HCT116 (cell line): ENCODE measurements at regions not wholly inside any gene's neighbourhood (a gene's known extent, or its start where the extent isn't known, plus 50 kb on each side); places are given as distances from the start of the nearest gene placed in this dataset.

Source experiments
- ATAC-seq: fragments of 200-7000 bp; cut with Tn5 transposase; 2 replicates; pipeline ENCODE4 v1.9.1; 2020; ENCODE audit warnings: mild to moderate bottlenecking, moderate library complexity
- BruUV-seq: library from RNA; stranded (reverse); fragments of 400-500 nt; replicated peaks from 2 replicates; lab custom pipeline; 2021; lab: Mats Ljungman, UMichigan
- CTCF ChIA-PET: fragments of 300-600 bp; sonication (Branson Sonifier 250); formaldehyde crosslinking; loops from one replicate; lab custom pipeline; 2021; ENCODE audit warnings: antibody characterized with exemption; lab: Charles Lee
- POLR2A ChIA-PET: fragments of 300-600, 350-600 bp; sonication (Branson Sonifier 250); formaldehyde crosslinking; loops from one replicate; lab custom pipeline; 2021; ENCODE audit warnings: antibody characterized with exemption; lab: Charles Lee
- RAD21 ChIA-PET, 2 experiments: fragments of 300-600 bp; sonication (Branson Sonifier 250); formaldehyde crosslinking; loops; one replicate each; lab custom pipeline; 2023; ENCODE audit warnings: low total read pairs in 2 of 2; ENCODE audit not compliant: uncharacterized antibody in 2 of 2, unreplicated experiment in 2 of 2, low non-redundant PET in 1 of 2; lab: Charles Lee
- DNase-seq: peaks from one replicate; pipeline ENCODE4 v3.0.0-alpha.2; 2010; ENCODE audit warnings: low read depth, low spot score
- H2AFZ ChIP-seq: fragments of 200-600 bp; shearing (Covaris generic), sonication (generic); 2 replicates; pipeline ENCODE4 v1.6.1; 2017; ENCODE audit warnings: low read depth, mixed run types, mixed read lengths, antibody characterized with exemption, low read length; ENCODE audit not compliant: poor library complexity, severe bottlenecking
- H3K27ac ChIP-seq: 2 replicates; pipeline ENCODE4 v1.5.1; 2012; ENCODE audit warnings: low read depth, low read length
- H3K27me3 ChIP-seq: fragments of 200-600 bp; sonication (generic); 2 replicates; pipeline ENCODE4 v1.6.1; 2016; ENCODE audit warnings: mixed run types, low read length, mixed read lengths; ENCODE audit not compliant: insufficient read depth
- H3K36me3 ChIP-seq, 2 experiments: fragments of 200-500 bp in 1 of 2; fragments of 200-600 bp in 1 of 2; sonication (Bioruptor generic) in 1 of 2; sonication (generic) in 1 of 2; 2 replicates each; pipeline versions ENCODE4 v1.5.1 to v1.6.1; 2014 to 2016; ENCODE audit warnings: low read length in 2 of 2, inconsistent platforms in 1 of 2, mixed read lengths in 1 of 2, mixed run types in 1 of 2; ENCODE audit not compliant: insufficient read depth in 2 of 2, control insufficient read depth in 1 of 2
- H3K4me1 ChIP-seq, 2 experiments: fragments of 200-600 bp in 1 of 2; sonication (generic) in 1 of 2; 2 replicates each; pipeline versions ENCODE4 v1.5.1 to v1.6.1; 2012 to 2017; ENCODE audit warnings: low read length in 2 of 2, inconsistent platforms in 1 of 2, mild to moderate bottlenecking in 1 of 2, mixed read lengths in 1 of 2, mixed run types in 1 of 2, moderate library complexity in 1 of 2; ENCODE audit not compliant: insufficient read depth in 2 of 2, control insufficient read depth in 1 of 2
- H3K4me2 ChIP-seq: fragments of 200-600 bp; sonication (generic); 2 replicates; pipeline ENCODE4 v1.6.1; 2017; ENCODE audit warnings: mixed run types, low read length, mixed read lengths
- H3K4me3 ChIP-seq, 2 experiments: fragments of 200-600 bp in 1 of 2; sonication (generic) in 1 of 2; replicated peaks in 1 of 2; 2 replicates each; pipeline ENCODE4 v1.5.1; 2011 to 2016; ENCODE audit warnings: low read length in 2 of 2, control low read depth in 1 of 2, low read depth in 1 of 2, mild to moderate bottlenecking in 1 of 2, mixed read lengths in 1 of 2, mixed run types in 1 of 2
- H3K79me2 ChIP-seq: fragments of 200-600 bp; sonication (generic); 2 replicates; pipeline ENCODE4 v1.6.1; 2017; ENCODE audit warnings: mild to moderate bottlenecking, mixed run types, low read length, moderate library complexity, mixed read lengths; ENCODE audit not compliant: insufficient read depth
- H3K9ac ChIP-seq: fragments of 200-600 bp; sonication (generic); 2 replicates; pipeline ENCODE4 v1.6.1; 2016; ENCODE audit warnings: low read length, mixed read lengths
- H3K9me2 ChIP-seq: fragments of 200-600 bp; sonication (generic), shearing (Covaris generic); 2 replicates; pipeline ENCODE4 v1.6.1; 2017; ENCODE audit warnings: mixed run types, mild to moderate bottlenecking, moderate library complexity; ENCODE audit not compliant: insufficient read depth
- H3K9me3 ChIP-seq, 2 experiments: fragments of 200-500 bp in 1 of 2; fragments of 200-600 bp in 1 of 2; sonication (Bioruptor generic) in 1 of 2; sonication (generic) in 1 of 2; 2 replicates each; pipeline ENCODE4 v1.6.1; 2014 to 2017; ENCODE audit warnings: low read length in 2 of 2, mixed read lengths in 2 of 2, inconsistent platforms in 1 of 2, low read depth in 1 of 2, mild to moderate bottlenecking in 1 of 2, mixed run types in 1 of 2, moderate library complexity in 1 of 2; ENCODE audit not compliant: control insufficient read depth in 1 of 2, insufficient read depth in 1 of 2
- H4K20me1 ChIP-seq: fragments of 200-600 bp; sonication (generic), shearing (Covaris generic); 2 replicates; pipeline ENCODE4 v1.6.1; 2017; ENCODE audit warnings: mixed run types, mild to moderate bottlenecking, moderate library complexity; ENCODE audit not compliant: insufficient read depth
- CBX3 ChIP-seq: IDR thresholded peaks from 2 replicates; pipeline ENCODE4 v1.6.1; 2012; ENCODE audit warnings: low read depth
- CEBPB ChIP-seq: IDR thresholded peaks from 2 replicates; pipeline ENCODE4 v1.6.1; 2012; ENCODE audit warnings: low read depth
- EGR1 ChIP-seq: IDR thresholded peaks from 2 replicates; pipeline ENCODE4 v1.6.1; 2012; ENCODE audit warnings: low read depth
- ELF1 ChIP-seq: IDR thresholded peaks from 2 replicates; pipeline ENCODE4 v1.6.1; 2012; ENCODE audit warnings: low read depth, borderline replicate concordance
- EZH2 ChIP-seq: fragments of 200-600 bp; sonication (generic); IDR thresholded peaks from 2 replicates; pipeline ENCODE4 v1.6.1; 2017; ENCODE audit warnings: antibody characterized with exemption, mixed run types
- EZH2phosphoT487 ChIP-seq: fragments of 200-600 bp; IDR thresholded peaks from 2 replicates; pipeline ENCODE4 v1.6.1; 2018; ENCODE audit warnings: antibody characterized with exemption, borderline replicate concordance
- FOSL1 ChIP-seq: IDR thresholded peaks from 2 replicates; pipeline ENCODE4 v1.6.1; 2012; ENCODE audit warnings: low read depth
- JUND ChIP-seq: IDR thresholded peaks from 2 replicates; pipeline ENCODE4 v1.6.1; 2012
- POLR2A ChIP-seq: IDR thresholded peaks from 2 replicates; pipeline ENCODE4 v1.7.0; 2011; ENCODE audit warnings: borderline replicate concordance; ENCODE audit not compliant: insufficient read depth, insufficient read length; ENCODE audit errors: extremely low read depth
- POLR2AphosphoS5 ChIP-seq: IDR thresholded peaks from 2 replicates; pipeline ENCODE4 v1.6.1; 2011; ENCODE audit warnings: mild to moderate bottlenecking, low read depth, low read length, moderate library complexity
- RAD21 ChIP-seq: IDR thresholded peaks from 2 replicates; pipeline ENCODE4 v1.6.1; 2012; ENCODE audit warnings: low read depth, mild to moderate bottlenecking
- SIN3A ChIP-seq: IDR thresholded peaks from 2 replicates; pipeline ENCODE4 v1.6.1; 2012; ENCODE audit warnings: low read depth
- SP1 ChIP-seq: IDR thresholded peaks from 2 replicates; pipeline ENCODE4 v1.6.1; 2012; ENCODE audit warnings: low read depth
- SRF ChIP-seq: IDR thresholded peaks from 2 replicates; pipeline ENCODE4 v1.6.1; 2012; ENCODE audit warnings: low read depth
- TCF7L2 ChIP-seq: IDR thresholded peaks from 2 replicates; pipeline ENCODE4 v1.7.0; 2011; ENCODE audit warnings: borderline replicate concordance, inconsistent platforms; ENCODE audit not compliant: insufficient read depth, insufficient read length; ENCODE audit errors: extremely low read depth
- YY1 ChIP-seq: IDR thresholded peaks from 2 replicates; pipeline ENCODE4 v1.6.1; 2011; ENCODE audit warnings: low read length, low read depth, moderate library complexity, mild to moderate bottlenecking; ENCODE audit not compliant: insufficient replicate concordance; ENCODE audit errors: extremely low read depth
- ZNF274 ChIP-seq: fragments of 200-500 bp; sonication (Bioruptor generic); IDR thresholded peaks from 2 replicates; pipeline ENCODE4 v1.6.1; 2014; ENCODE audit warnings: mild to moderate bottlenecking, low read depth, low read length, inconsistent platforms
- intact Hi-C: fragments of 100-400 bp; cut with micrococcal nuclease; formaldehyde crosslinking; loops from 2 replicates; pipeline ENCODE4 v1.10.0; 2022
- TF ChIP-seq, protein P1 (sequence below): IDR thresholded peaks from 2 replicates; pipeline ENCODE4 v1.6.1; 2012
- TF ChIP-seq, protein P2 (sequence below): IDR thresholded peaks from 2 replicates; pipeline ENCODE4 v1.6.1; 2012
- TF ChIP-seq, protein P3 (sequence below): IDR thresholded peaks from 2 replicates; pipeline ENCODE4 v1.6.1; 2011; ENCODE audit warnings: mild to moderate bottlenecking, low read length, moderate library complexity; ENCODE audit not compliant: insufficient replicate concordance; ENCODE audit errors: extremely low read depth

DNA sequence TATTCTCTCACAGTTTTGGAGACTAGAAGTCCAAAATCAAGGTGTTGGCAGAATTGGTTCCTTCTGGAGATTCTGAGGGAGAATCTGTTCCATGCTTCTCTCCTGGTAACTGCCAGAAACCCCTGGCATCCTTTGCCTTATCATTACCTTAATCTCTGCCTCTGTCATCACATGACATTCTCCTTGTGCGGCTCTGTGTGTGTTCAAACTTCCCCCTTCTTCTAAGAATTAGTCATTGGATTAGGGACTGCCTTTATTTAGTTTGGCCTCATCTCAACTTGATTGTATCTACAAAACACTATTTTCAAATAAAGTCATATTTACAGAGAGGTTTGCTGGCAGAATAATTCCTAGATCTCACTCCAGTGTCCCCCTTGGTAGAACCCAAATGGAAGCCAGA lies 68.9 kb downstream of the ZNF641 start:
- TF ChIP-seq TCF7L2 = no peak
- TF ChIP-seq, protein P1, sequence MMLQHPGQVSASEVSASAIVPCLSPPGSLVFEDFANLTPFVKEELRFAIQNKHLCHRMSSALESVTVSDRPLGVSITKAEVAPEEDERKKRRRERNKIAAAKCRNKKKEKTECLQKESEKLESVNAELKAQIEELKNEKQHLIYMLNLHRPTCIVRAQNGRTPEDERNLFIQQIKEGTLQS = no peak
- no peak for TF ChIP-seq CBX3
- no peak for TF ChIP-seq POLR2A
- no peak for TF ChIP-seq FOSL1
- TF ChIP-seq, protein P2, sequence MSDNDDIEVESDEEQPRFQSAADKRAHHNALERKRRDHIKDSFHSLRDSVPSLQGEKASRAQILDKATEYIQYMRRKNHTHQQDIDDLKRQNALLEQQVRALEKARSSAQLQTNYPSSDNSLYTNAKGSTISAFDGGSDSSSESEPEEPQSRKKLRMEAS = no peak
- no peak for TF ChIP-seq YY1
- TF ChIP-seq JUND = no peak
- TF ChIP-seq, protein P3, sequence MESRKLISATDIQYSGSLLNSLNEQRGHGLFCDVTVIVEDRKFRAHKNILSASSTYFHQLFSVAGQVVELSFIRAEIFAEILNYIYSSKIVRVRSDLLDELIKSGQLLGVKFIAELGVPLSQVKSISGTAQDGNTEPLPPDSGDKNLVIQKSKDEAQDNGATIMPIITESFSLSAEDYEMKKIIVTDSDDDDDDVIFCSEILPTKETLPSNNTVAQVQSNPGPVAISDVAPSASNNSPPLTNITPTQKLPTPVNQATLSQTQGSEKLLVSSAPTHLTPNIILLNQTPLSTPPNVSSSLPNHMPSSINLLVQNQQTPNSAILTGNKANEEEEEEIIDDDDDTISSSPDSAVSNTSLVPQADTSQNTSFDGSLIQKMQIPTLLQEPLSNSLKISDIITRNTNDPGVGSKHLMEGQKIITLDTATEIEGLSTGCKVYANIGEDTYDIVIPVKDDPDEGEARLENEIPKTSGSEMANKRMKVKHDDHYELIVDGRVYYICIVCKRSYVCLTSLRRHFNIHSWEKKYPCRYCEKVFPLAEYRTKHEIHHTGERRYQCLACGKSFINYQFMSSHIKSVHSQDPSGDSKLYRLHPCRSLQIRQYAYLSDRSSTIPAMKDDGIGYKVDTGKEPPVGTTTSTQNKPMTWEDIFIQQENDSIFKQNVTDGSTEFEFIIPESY = no peak
- no peak for TF ChIP-seq CEBPB
- no peak for TF ChIP-seq ELF1
- no peak for TF ChIP-seq SRF
- TF ChIP-seq EGR1 = no peak
- TF ChIP-seq SP1 = no peak
- TF ChIP-seq EZH2phosphoT487 = no peak
- TF ChIP-seq ZNF274 = no peak
- no peak for TF ChIP-seq RAD21
- no peak for TF ChIP-seq SIN3A
- no peak for TF ChIP-seq POLR2AphosphoS5
- no peak for TF ChIP-seq EZH2
- H3K9ac ChIP-seq = no peak overlapping the region
- no peak overlapping the region for H3K4me3 ChIP-seq
- ChIA-PET RAD21 (no interaction called here), CTCF (no interaction called here), POLR2A (no interaction called here)
- DNase-seq (no peak), ATAC-seq (no peak)
- no peaks in the 10 kb centered on the region for H4K20me1 ChIP-seq
- H3K4me2 ChIP-seq = no peak overlapping the region
- H3K79me2 ChIP-seq = no peaks in the 10 kb centered on the region
- no peaks in the 10 kb centered on the region for H3K36me3 ChIP-seq
- no peaks in the 10 kb centered on the region for H3K9me3 ChIP-seq
- no peak overlapping the region for H2AFZ ChIP-seq
- no peak overlapping the region for H3K27ac ChIP-seq
- H3K27me3 ChIP-seq = no peaks in the 10 kb centered on the region
- intact Hi-C loops = loop anchor here (10.0 kb wide), 1 partner anchor 173 kb away; no protein-coding TSS in a partner anchor
- no peaks in the 10 kb centered on the region for H3K4me1 ChIP-seq
- no peaks in the 10 kb centered on the region for H3K9me2 ChIP-seq
- BruUV-seq = no TSS peak
